Heart right ventricle (tissue), 16 donors: ENCODE measurements at regions not wholly inside any gene's neighbourhood (a gene's known extent, or its start where the extent isn't known, plus 50 kb on each side); places are given as distances from the start of the nearest gene placed in this dataset.

Experiments
- ATAC-seq, 8 donors: fragments of 200-7000 bp; cut with Tn5 transposase; one replicate each; pipeline ENCODE4 v1.9.1; 2020; ENCODE audit warnings: mild to moderate bottlenecking in 8 of 8, moderate library complexity in 8 of 8, moderate number of reproducible peaks in 1 of 8
- DNase-seq, 2 donors: peaks; one replicate each; pipeline ENCODE4 v3.0.0-alpha.2; 2020
- H3K27ac ChIP-seq, 10 donors: fragments of 200-600 bp; sonication (generic) in 2 of 10; one replicate each; pipeline versions ENCODE4 v1.5.0 to v1.8.0; 2020 to 2022; ENCODE audit warnings: mild to moderate bottlenecking in 3 of 10
- H3K27me3 ChIP-seq, 7 donors: fragments of 200-600 bp; one replicate each; pipeline ENCODE4 v1.8.0; 2021 to 2022; ENCODE audit warnings: mild to moderate bottlenecking in 2 of 7
- H3K36me3 ChIP-seq, 9 donors: fragments of 200-600 bp; sonication (generic) in 1 of 9; one replicate each; pipeline versions ENCODE4 v1.5.0 to v1.8.0; 2020 to 2022; ENCODE audit warnings: mild to moderate bottlenecking in 2 of 9
- H3K4me1 ChIP-seq, 9 donors: fragments of 200-600 bp; sonication (generic) in 1 of 9; one replicate each; pipeline versions ENCODE4 v1.5.0 to v1.8.0; 2020 to 2022; ENCODE audit warnings: mild to moderate bottlenecking in 4 of 9
- H3K4me3 ChIP-seq, 10 donors: fragments of 200-600 bp; sonication (generic) in 2 of 10; one replicate each; pipeline versions ENCODE4 v1.5.0 to v1.8.0; 2020 to 2022; ENCODE audit warnings: mild to moderate bottlenecking in 7 of 10, moderate library complexity in 2 of 10
- H3K9me3 ChIP-seq, 11 donors: fragments of 200-600 bp in 10 of 11; sonication (generic) in 2 of 11; one replicate each; pipeline versions ENCODE4 v1.5.0 to v1.8.0; 2013 to 2022; ENCODE audit warnings: mild to moderate bottlenecking in 2 of 11, control low read depth in 1 of 11, moderate library complexity in 1 of 11
- CTCF ChIP-seq, 9 donors: fragments of 200-600 bp; sonication (generic) in 2 of 9; IDR thresholded peaks; one replicate each; pipeline versions ENCODE4 v1.5.0 to v1.8.0; 2021 to 2022; ENCODE audit warnings: antibody characterized with exemption in 9 of 9, mild to moderate bottlenecking in 5 of 9, moderate library complexity in 1 of 9
- whole genome bisulfite sequencing, 2 donors: extraction: QIAGEN DNeasy Blood & Tissue Kit; methylation state at CpG; one replicate each; pipeline ENCODE4 v1.1.7; 2013; ENCODE audit warnings: inconsistent platforms in 1 of 2; 5-methylcytosine and 5-hydroxymethylcytosine counted together
- intact Hi-C, 10 donors: fragments of 100-400 bp; cut with DNase I; formaldehyde crosslinking; loops; one replicate each; pipeline versions ENCODE4 v1.11.1 to v1.14.2; 2022
- donor health status: Arrhythmogenic right ventricular cardiomyopathy.
- donor health status: ischemic (EF 13 %, LVEDD 7.1; RV severe dilation, severe dysfunction).
- donor health status: healthy with polysubstance abuse.
- donor health status: DM: no; HTN: yes; CAD: no.
- donor health status: DM: no; HTN: no; CAD: no.
- donor health status: ischemic (EF 25% LVEDD 6.9; RV normal size, moderate dysfunction).
- donor health status: ischemic (EF 25% LVEDD 5.7; RV mildly dilated, moderate dysfunction).
- donor health status: healthy.
- donor health status: DM: yes; HTN: yes; CAD: no.
- donor health status: Ischemic cardiomyopathy.
- donor health status: ischemic (EF 35%, LVEDD 5.7; RV mildly dilated, moderate dysfunction).
- donor health status: nonischemic (EF 11% LVEDD 7.7; RV severe dilation, severe dysfunction).
- donor health status: DM: yes; HTN: yes; CAD: no.
- donor health status: PGD.
- donor health status: ischemic (EF 29% LVEDD 5.4; RV normal size, mild dysfunction).
- donor health status: nonischemic (EF 23%, LVEDD 6.1; RV moderate dilation, normal function).

- no peaks in the 10 kb centered on the region for H3K36me3 ChIP-seq
- H3K27me3 ChIP-seq = peaks cover 0 to 43% (median 22%) of the 10 kb centered on the region in 7 donors
- WGBS, 2 donors = 88 to 93% methylated on average over 14 of the region's 14 CpGs
- H3K4me1 ChIP-seq = no peaks in the 10 kb centered on the region
- DNase-seq = no peak
- intact Hi-C loops = no loop called here
- TF ChIP-seq CTCF (IDR thresholded peaks at IDR 0.05) = no peak
- H3K4me3 ChIP-seq = no peak overlapping the region
- no peaks in the 10 kb centered on the region for H3K9me3 ChIP-seq
- H3K27ac ChIP-seq = no peak overlapping the region
- ATAC-seq = no peak
Measured at GRCh38 chr2:877747-878146, 72.9 kb upstream of the SNTG2 start.

- H3K36me3 ChIP-seq = no peaks in the 10 kb centered on the region
- no peak for TF ChIP-seq CTCF (IDR thresholded peaks at IDR 0.05)
- 84 to 85% methylated on average over 23 of the region's 23 CpGs for WGBS, 2 donors
- peaks cover 0 to 40% (median 28%) of the 10 kb centered on the region in 7 donors for H3K27me3 ChIP-seq
- intact Hi-C loops = no loop called here
- H3K27ac ChIP-seq = no peak overlapping the region
- no peaks in the 10 kb centered on the region for H3K4me1 ChIP-seq
- no peak for ATAC-seq
- DNase-seq = no peak
- no peaks in the 10 kb centered on the region for H3K9me3 ChIP-seq
- no peak overlapping the region for H3K4me3 ChIP-seq
Measured at GRCh38 chr2:875687-876615, 74.7 kb upstream of the SNTG2 start.

- no peak overlapping the region for H3K4me3 ChIP-seq
- H3K27ac ChIP-seq = no peak overlapping the region
- H3K9me3 ChIP-seq = no peaks in the 10 kb centered on the region
- 84 to 86% methylated on average over 27 of the region's 27 CpGs for WGBS, 2 donors
- ATAC-seq (no peak), DNase-seq (no peak)
- no peaks in the 10 kb centered on the region for H3K4me1 ChIP-seq
- H3K27me3 ChIP-seq = peaks cover 0 to 43% (median 37%) of the 10 kb centered on the region in 7 donors
- H3K36me3 ChIP-seq = no peaks in the 10 kb centered on the region
- intact Hi-C loops = no loop called here
- TF ChIP-seq CTCF (IDR thresholded peaks at IDR 0.05) = no peak
Measured at GRCh38 chr2:873651-874580, 76.7 kb upstream of the SNTG2 start.

- peaks cover 0 to 43% (median 37%) of the 10 kb centered on the region in 7 donors for H3K27me3 ChIP-seq
- no peaks in the 10 kb centered on the region for H3K4me1 ChIP-seq
- TF ChIP-seq CTCF (IDR thresholded peaks at IDR 0.05) = no peak
Measured at GRCh38 chr2:873027-873426, 77.6 kb upstream of the SNTG2 start.

More at GRCh38 chr2:873027-873426, 77.6 kb upstream of the SNTG2 start:
- H3K4me3 ChIP-seq = no peak overlapping the region
- no peak for DNase-seq
- no peak for ATAC-seq
- no peaks in the 10 kb centered on the region for H3K36me3 ChIP-seq
- no peak overlapping the region for H3K27ac ChIP-seq
- no peaks in the 10 kb centered on the region for H3K9me3 ChIP-seq
- intact Hi-C loops = no loop called here
- 84% methylated on average over 4 of the region's 4 CpGs for WGBS, 2 donors
